ENCODE measurements at regions not wholly inside any gene's neighbourhood (a gene's known extent, or its start where the extent isn't known, plus 50 kb on each side); places are given as distances from the start of the nearest gene placed in this dataset.

- Histone ChIP-seq H3K36me3 (no peaks in the 10 kb centered on the region), H3K27ac (peak overlapping the region in 2 of 4 donors; percentile 52 to 61), H3K4me1 (peaks cover 0 to 52% (median 25%) of the 10 kb centered on the region in 4 donors), H3K4me3 (no peak overlapping the region), H3K9me3 (no peaks in the 10 kb centered on the region), H3K27me3 (no peaks in the 10 kb centered on the region)
- no peak for TF ChIP-seq EP300 (IDR thresholded peaks at IDR 0.05)
- no peak for TF ChIP-seq POLR2A (IDR thresholded peaks at IDR 0.05)
- no peak for TF ChIP-seq CTCF (IDR thresholded peaks at IDR 0.05)
- no peak for DNase-seq (ENCODE audit: low spot score in 2 of 2)
- 81 to 92% methylated on average over 3 of the region's 3 CpGs for WGBS, 2 donors
Measured at GRCh38 chr7:104962781-104963180, 51.2 kb upstream of the KMT2E start.

GRCh38 chr7:104963378-104963990, 50.5 kb upstream of the KMT2E start:
- peak overlapping the region in 2 of 4 donors; percentile 31 to 60 for H3K27ac ChIP-seq
- no peaks in the 10 kb centered on the region for H3K9me3 ChIP-seq
- peaks cover 0 to 59% (median 25%) of the 10 kb centered on the region in 4 donors for H3K4me1 ChIP-seq
- H3K4me3 ChIP-seq, result no peak overlapping the region
- no peaks in the 10 kb centered on the region for H3K27me3 ChIP-seq
- WGBS, 2 donors, result 62 to 72% methylated on average over 2 of the region's 2 CpGs
- H3K36me3 ChIP-seq, result no peaks in the 10 kb centered on the region
- no peak for TF ChIP-seq EP300 (IDR thresholded peaks at IDR 0.05)
- no peak for TF ChIP-seq POLR2A (IDR thresholded peaks at IDR 0.05)
- no peak for TF ChIP-seq CTCF (IDR thresholded peaks at IDR 0.05)
- DNase-seq (ENCODE audit: low spot score in 2 of 2), result no peak

GRCh38 chr7:104963991-104964385, 50.0 kb upstream of the KMT2E start:
- peak overlapping the region in 2 of 4 donors; percentile 31 to 60 for H3K27ac ChIP-seq
- TF ChIP-seq EP300 (IDR thresholded peaks at IDR 0.05), result no peak
- TF ChIP-seq POLR2A (IDR thresholded peaks at IDR 0.05), result no peak
- no peak for TF ChIP-seq CTCF (IDR thresholded peaks at IDR 0.05)
- no peaks in the 10 kb centered on the region for H3K27me3 ChIP-seq
- no peaks in the 10 kb centered on the region for H3K36me3 ChIP-seq
- H3K4me1 ChIP-seq, result peaks cover 0 to 63% (median 25%) of the 10 kb centered on the region in 4 donors
- no peak overlapping the region for H3K4me3 ChIP-seq
- DNase-seq (ENCODE audit: low spot score in 2 of 2), result no peak
- no peaks in the 10 kb centered on the region for H3K9me3 ChIP-seq
- 69 to 71% methylated on average over 3 of the region's 3 CpGs for WGBS, 2 donors
